Astrocyte (in vitro differentiated cells and primary cell): ENCODE measurements at regions not wholly inside any gene's neighbourhood (a gene's known extent, or its start where the extent isn't known, plus 50 kb on each side); places are given as distances from the start of the nearest gene placed in this dataset.

Source experiments
- EZH2 ChIP-seq: IDR thresholded peaks from 2 replicates; pipeline ENCODE4 v1.6.1; 2012; ENCODE audit warnings: mild to moderate bottlenecking, low read length, inconsistent platforms; ENCODE audit not compliant: insufficient read depth
- TF ChIP-seq, protein P1 (sequence below): IDR thresholded peaks from 2 replicates; pipeline ENCODE4 v1.5.1; 2011; ENCODE audit warnings: low read depth, mild to moderate bottlenecking, inconsistent platforms, low read length, moderate library complexity; ENCODE audit not compliant: insufficient read depth

DNA sequence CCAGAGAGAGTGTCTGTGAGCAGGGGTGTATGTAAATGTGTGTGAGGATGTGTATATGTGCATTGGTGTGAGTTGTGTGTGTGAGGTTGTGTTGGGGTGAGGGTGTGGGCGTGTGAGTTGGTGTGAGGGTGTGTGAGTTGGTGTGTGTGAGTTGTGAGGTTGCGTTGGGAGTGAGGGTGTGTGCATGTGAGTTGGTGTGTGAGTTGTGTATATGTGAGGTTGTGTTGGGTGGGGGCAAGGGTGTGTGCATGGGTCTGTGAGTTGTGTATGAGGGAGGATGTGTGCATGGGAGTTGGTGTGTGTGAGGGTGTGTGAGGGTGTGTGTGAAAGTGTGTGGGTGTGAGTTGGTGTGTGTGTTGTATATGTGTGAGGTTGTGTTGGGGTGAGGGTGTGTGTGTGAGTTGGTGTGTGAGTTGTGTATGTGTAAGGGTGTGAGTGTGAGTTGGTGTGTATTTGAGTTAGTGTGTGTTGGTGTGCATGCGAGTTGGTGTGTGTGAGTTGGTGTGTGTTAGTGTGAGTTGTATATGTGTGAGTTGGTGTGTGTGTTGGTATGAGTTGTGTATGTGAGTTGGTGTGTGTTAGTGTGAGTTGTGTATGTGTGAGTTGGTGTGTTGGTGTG, 161.6 kb upstream of the IER5L start:
- TF ChIP-seq, protein P1, sequence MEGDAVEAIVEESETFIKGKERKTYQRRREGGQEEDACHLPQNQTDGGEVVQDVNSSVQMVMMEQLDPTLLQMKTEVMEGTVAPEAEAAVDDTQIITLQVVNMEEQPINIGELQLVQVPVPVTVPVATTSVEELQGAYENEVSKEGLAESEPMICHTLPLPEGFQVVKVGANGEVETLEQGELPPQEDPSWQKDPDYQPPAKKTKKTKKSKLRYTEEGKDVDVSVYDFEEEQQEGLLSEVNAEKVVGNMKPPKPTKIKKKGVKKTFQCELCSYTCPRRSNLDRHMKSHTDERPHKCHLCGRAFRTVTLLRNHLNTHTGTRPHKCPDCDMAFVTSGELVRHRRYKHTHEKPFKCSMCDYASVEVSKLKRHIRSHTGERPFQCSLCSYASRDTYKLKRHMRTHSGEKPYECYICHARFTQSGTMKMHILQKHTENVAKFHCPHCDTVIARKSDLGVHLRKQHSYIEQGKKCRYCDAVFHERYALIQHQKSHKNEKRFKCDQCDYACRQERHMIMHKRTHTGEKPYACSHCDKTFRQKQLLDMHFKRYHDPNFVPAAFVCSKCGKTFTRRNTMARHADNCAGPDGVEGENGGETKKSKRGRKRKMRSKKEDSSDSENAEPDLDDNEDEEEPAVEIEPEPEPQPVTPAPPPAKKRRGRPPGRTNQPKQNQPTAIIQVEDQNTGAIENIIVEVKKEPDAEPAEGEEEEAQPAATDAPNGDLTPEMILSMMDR: no peak
- TF ChIP-seq EZH2: no peak
